IMR-90 (cell line): ENCODE measurements at regions not wholly inside any gene's neighbourhood (a gene's known extent, or its start where the extent isn't known, plus 50 kb on each side); places are given as distances from the start of the nearest gene placed in this dataset.

ENCODE experiments used
- CEBPB ChIP-seq: IDR thresholded peaks from 2 replicates; pipeline ENCODE4 v1.6.1; 2012; ENCODE audit warnings: low read depth, low read length, improper control_type of control experiment
- CTCF ChIP-seq: conservative IDR thresholded peaks from 2 replicates; pipeline ENCODE4 v1.5.1; 2012; ENCODE audit warnings: mild to moderate bottlenecking, low read depth, low read length, improper control_type of control experiment
- MAFK ChIP-seq: IDR thresholded peaks from 2 replicates; pipeline ENCODE4 v1.6.1; 2012; ENCODE audit warnings: low read depth, low read length, improper control_type of control experiment
- MAZ ChIP-seq: IDR thresholded peaks from 2 replicates; pipeline ENCODE4 v1.6.1; 2012; ENCODE audit warnings: low read depth, mild to moderate bottlenecking, low read length, improper control_type of control experiment, moderate library complexity, borderline replicate concordance
- MXI1 ChIP-seq: IDR thresholded peaks from 2 replicates; pipeline ENCODE4 v1.6.1; 2012; ENCODE audit warnings: low read depth, mild to moderate bottlenecking, low read length, moderate library complexity, borderline replicate concordance
- POLR2A ChIP-seq: IDR thresholded peaks from 2 replicates; pipeline ENCODE4 v1.6.1; 2012; ENCODE audit warnings: mild to moderate bottlenecking, low read depth, low read length
- RFX5 ChIP-seq: IDR thresholded peaks from 2 replicates; pipeline ENCODE4 v1.8.0; 2012; ENCODE audit warnings: low read depth, mild to moderate bottlenecking, low read length, moderate library complexity

GRCh38 chr4:33715841-33716395, 2528.4 kb downstream of the ARAP2 start:
- no peak for TF ChIP-seq CTCF
- no peak for TF ChIP-seq POLR2A
- no peak for TF ChIP-seq MAZ
- TF ChIP-seq MAFK, result no peak
- TF ChIP-seq MXI1, result no peak
- TF ChIP-seq RFX5, result no peak
- TF ChIP-seq CEBPB, result no peak
